AG10803 (cell line): ENCODE measurements at regions not wholly inside any gene's neighbourhood (a gene's known extent, or its start where the extent isn't known, plus 50 kb on each side); places are given as distances from the start of the nearest gene placed in this dataset.

Source experiments
- DNase-seq: peaks from one replicate; pipeline ENCODE4 v3.0.0; 2010; ENCODE audit warnings: low read depth
- H3K4me3 ChIP-seq: 2 replicates; pipeline ENCODE4 v1.5.1; 2011; ENCODE audit warnings: mild to moderate bottlenecking, low read length, control low read depth
- TF ChIP-seq, protein P1 (sequence below): conservative IDR thresholded peaks from 2 replicates; pipeline ENCODE4 v1.5.1; 2011; ENCODE audit warnings: mild to moderate bottlenecking, low read length, control low read depth, inconsistent platforms

DNA sequence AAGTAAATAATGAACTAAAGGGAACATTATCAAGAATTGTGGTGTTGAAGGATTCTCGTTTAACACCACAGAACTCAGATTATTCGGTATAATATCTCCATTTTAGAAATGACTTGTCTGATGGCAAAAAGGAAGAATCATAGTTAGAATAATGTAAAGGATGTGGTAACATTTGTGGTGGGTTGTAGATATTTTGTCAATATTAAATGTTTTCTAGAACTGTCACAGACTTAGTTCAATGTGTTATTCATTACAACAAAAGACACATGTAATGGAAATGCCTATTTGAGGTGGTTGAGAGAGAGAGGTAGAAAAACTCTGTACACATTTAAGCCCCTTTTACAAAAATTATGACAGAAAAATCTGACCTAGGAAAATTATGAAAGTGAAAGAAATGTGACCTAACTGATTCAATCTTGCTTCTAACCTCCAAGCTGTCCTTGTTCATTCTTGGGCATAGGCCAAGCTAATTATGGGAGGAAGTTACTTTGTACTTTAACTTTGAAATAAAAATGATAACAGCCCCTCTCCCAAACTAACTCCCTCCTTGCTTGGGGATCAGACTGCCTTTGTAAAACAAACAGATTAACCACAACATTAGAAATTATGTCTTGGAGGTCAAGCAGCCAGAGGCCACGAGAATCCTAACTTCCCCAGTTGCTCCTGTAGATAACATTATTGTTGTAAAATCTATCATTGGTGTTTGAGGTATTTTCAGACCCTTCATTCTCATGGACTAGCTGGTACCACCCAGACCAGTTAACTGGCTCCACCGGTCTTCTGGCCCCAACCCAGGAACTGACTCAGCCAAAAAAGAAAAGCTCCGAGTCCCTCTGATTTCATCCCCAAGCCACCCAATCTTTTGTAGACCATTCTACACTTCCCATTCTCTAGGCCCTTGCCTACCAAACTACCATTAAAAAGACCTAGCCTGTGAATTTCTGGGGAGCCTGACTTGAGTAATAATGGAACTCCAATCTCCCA lies 1287.8 kb upstream of the CDH8 start:
- TF ChIP-seq, protein P1, sequence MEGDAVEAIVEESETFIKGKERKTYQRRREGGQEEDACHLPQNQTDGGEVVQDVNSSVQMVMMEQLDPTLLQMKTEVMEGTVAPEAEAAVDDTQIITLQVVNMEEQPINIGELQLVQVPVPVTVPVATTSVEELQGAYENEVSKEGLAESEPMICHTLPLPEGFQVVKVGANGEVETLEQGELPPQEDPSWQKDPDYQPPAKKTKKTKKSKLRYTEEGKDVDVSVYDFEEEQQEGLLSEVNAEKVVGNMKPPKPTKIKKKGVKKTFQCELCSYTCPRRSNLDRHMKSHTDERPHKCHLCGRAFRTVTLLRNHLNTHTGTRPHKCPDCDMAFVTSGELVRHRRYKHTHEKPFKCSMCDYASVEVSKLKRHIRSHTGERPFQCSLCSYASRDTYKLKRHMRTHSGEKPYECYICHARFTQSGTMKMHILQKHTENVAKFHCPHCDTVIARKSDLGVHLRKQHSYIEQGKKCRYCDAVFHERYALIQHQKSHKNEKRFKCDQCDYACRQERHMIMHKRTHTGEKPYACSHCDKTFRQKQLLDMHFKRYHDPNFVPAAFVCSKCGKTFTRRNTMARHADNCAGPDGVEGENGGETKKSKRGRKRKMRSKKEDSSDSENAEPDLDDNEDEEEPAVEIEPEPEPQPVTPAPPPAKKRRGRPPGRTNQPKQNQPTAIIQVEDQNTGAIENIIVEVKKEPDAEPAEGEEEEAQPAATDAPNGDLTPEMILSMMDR, result no peak
- H3K4me3 ChIP-seq, result no peak overlapping the region
- no peak for DNase-seq

DNA sequence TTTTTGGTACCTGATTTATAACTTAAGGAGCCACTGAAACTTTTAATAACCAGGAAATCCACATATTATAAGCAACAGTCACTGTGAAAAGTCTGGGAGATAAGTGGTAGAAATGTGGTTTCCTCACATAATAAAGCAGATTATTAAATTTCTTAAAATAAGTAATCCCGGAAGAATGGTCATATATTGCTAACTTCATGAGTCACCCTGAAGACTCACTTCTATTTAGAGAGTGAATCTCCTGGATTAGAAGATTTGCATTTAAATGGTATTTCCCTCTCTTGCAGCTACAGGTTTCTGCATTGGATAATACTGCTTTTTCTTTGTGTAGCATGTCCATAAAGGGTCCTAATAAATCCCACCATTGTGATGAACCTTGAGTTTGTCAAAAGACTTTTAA lies 1286.8 kb upstream of the CDH8 start:
- no peak overlapping the region for H3K4me3 ChIP-seq
- DNase-seq, result no peak
- TF ChIP-seq, protein P1, result no peak

DNA sequence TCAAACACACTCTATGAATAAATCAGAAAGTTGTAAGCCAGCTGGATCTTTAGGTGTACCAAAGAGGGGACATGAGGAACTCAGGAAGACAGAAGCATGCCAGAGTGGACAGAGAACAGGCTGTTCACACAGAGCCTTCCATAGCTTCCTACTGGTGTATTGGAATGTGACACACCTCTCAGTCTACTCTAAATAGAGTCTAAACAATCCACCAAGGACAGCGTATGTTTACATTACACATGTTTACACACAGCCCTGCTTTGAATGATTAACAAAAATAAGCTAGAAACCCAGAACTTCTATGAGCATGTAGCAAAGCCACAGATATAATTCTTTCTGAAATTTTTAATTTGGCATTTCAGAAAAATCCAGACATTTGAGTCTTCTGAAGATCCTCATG lies 1279.0 kb upstream of the CDH8 start:
- no peak for DNase-seq
- H3K4me3 ChIP-seq, result no peak overlapping the region
- TF ChIP-seq, protein P1, result no peak

DNA sequence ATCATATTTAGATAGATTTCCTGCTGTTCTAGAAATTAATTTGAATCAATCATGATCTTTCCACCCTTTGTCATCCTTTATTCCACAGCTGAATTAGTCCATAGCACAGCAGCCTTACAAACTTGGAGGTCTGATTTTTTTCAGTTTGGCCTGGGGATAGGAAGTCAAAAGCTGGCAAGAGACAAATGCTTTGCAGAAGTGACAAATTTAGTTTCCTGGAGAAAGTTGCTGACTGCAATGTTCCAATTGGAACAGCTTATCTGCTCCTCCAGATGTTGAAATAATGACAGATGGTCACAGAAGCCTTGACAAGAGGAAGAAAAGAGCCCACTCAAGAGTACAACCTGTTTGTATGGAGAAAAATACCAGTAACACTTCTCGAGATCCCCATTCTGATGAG lies 1276.1 kb upstream of the CDH8 start:
- no peak for DNase-seq

DNA sequence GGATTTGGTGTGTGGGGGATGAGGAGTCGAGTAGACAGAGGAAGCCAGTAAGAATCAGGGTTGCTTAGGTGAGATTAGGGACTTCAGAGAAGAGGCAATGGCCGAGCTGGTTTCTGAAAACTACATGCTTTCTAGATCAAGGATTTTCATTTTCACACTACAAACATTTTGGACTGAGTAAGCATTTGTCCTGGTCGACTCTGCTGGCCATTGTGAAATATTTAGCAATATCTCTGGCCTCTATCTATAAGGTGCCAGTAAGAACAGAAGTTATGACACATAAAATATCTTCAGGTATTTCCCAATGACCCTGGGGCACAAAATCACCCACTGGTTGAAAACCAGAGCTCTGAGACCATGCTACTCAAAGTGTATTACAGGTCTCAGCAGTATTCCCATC lies 1275.1 kb upstream of the CDH8 start:
- no peak overlapping the region for H3K4me3 ChIP-seq
- TF ChIP-seq, protein P1, result no peak
- no peak for DNase-seq

More for the DNA sequence above, 1276.1 kb upstream of the CDH8 start:
- no peak overlapping the region for H3K4me3 ChIP-seq
- TF ChIP-seq, protein P1, result no peak

DNA sequence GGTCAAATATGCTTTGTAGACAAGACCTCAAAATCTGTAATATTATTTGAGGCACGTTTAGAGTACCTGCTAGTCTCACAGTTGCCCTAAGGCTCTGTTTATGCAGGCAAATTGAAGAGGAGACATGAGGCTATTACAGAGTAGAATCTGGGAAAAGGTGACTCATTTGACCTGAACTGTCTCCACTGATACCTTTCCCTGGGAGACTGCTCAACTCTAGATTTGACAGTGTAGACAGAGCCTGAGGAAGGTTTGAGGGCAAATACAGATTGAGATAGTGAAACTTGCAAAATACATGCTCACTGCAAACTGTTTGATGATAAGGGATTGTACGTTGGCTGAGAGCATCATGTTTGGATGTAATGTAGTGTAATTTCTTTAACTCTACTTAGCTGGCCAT lies 1266.6 kb upstream of the CDH8 start:
- DNase-seq, result no peak
- no peak overlapping the region for H3K4me3 ChIP-seq
- TF ChIP-seq, protein P1, result no peak

DNA sequence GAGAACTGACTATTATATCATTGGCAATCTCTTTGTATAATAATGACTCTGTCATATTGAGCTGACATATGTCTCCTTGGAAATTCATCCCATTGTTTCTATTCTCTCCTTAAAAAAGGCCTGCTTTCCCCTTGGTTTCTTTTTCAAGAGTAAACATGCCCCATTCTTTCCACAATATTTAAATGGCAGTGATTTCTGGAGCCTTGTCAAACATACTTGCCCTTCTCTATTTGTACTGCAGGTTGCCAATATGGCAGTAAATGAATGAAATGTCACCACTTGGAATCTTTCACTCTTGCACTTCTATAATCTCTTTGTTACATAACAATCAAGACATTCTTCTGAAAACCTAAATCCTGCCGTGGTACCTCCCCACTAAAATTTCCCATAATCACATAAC lies 1265.1 kb upstream of the CDH8 start:
- DNase-seq, result no peak
- TF ChIP-seq, protein P1, result no peak
- H3K4me3 ChIP-seq, result no peak overlapping the region
